H54 (cell line): ENCODE measurements at regions not wholly inside any gene's neighbourhood (a gene's known extent, or its start where the extent isn't known, plus 50 kb on each side); places are given as distances from the start of the nearest gene placed in this dataset.
A peak's percentile ranks its signal among the peaks of the same experiment; 100 is the strongest.
"Not testable (repeated sequence)": the region's sequence is repeated elsewhere in the genome, so short reads cannot be mapped to it uniquely, and the experiment has no call there.

Source experiments
- DNase-seq: peaks from one replicate; pipeline ENCODE4 v3.0.0; 2011; ENCODE audit warnings: low spot score, mixed read lengths; ENCODE audit not compliant: insufficient read length
- FAIRE-seq: peaks from 3 replicates; lab custom pipeline; 2011; peaks lifted over from hg19 to GRCh38; lab: Jason Lieb, UNC
- POLR2A ChIP-seq: IDR thresholded peaks from 2 replicates; pipeline ENCODE4 v1.6.1; 2011; ENCODE audit warnings: low read depth, mild to moderate bottlenecking, low read length

GRCh38 chr2:58607448-58607847 is 366.3 kb upstream of the FANCL start:
- no peak for DNase-seq
- FAIRE-seq, result no peak
- TF ChIP-seq POLR2A, result no peak

DNA sequence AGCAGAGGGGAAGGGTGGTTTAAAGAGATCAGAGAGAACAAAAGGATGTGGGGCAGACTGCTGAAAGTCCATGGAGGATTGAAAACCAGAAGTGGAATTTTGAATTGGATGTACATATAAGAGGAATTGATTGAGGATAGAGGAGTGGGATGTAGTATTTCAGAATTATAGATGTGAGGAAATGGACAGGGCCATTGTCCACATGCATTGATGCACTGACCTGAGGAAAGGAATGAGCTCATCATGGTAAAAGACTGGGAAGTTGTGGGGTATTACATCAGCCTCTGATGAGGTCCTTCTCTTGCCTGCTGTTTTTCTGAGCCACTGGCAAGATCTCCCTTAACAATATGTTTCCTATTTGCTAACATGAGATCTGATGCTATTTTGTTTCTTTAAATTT is 365.7 kb upstream of the FANCL start:
- DNase-seq, result no peak
- FAIRE-seq, result no peak
- TF ChIP-seq POLR2A, result no peak

GRCh38 chr2:58604096-58604495 is 363.0 kb upstream of the FANCL start:
- DNase-seq, result no peak
- FAIRE-seq, result no peak

DNA sequence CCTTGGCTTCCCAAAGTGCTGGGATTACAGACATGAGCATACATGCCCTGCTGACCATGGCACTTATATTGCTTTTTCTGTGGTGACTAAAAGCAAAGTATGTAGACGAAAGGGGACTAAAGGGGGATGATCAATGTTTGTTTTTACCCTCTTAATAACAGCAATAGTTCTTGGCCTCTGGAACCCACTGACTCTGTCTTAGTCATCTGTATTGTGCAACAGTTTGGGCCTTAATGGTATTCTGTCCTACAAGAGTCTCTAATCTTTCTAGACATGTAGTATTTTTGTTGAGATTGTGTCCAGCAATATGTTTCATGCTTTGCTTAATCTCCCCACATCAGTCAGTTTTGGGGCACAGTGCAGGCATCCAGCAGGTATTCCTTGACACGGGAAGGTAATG is 359.9 kb upstream of the FANCL start:
- no peak for TF ChIP-seq POLR2A
- no peak for FAIRE-seq
- no peak for DNase-seq

More at GRCh38 chr2:58604096-58604495, 363.0 kb upstream of the FANCL start:
- TF ChIP-seq POLR2A, result no peak

DNA sequence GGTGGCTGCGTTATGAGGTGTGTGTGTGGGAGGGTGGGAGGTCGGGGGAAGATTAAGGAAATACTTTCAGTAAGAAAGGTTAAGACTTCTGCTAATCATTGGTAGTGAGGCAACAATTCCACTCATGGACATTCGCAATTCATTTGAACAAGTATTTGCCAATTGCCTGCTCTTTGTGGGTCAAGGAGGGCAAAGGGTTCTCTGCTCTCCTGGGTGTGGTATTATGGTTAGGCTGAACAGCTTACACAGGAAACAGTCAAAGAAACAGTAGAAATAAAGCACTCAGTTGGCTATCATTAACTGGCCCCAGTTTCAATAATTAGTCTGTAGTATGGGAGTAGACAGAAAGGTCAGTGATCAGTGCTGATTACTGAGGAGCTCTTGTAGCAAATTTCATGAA is 357.0 kb upstream of the FANCL start:
- FAIRE-seq, result no peak
- DNase-seq, result no peak
- no peak for TF ChIP-seq POLR2A

GRCh38 chr2:58595714-58596113 is 354.6 kb upstream of the FANCL start:
- no peak for TF ChIP-seq POLR2A
- FAIRE-seq, result no peak
- no peak for DNase-seq

- TF ChIP-seq POLR2A, result no peak
- DNase-seq (no peak), FAIRE-seq (no peak)
Measured at GRCh38 chr2:58594762-58595161, 353.6 kb upstream of the FANCL start.

DNA sequence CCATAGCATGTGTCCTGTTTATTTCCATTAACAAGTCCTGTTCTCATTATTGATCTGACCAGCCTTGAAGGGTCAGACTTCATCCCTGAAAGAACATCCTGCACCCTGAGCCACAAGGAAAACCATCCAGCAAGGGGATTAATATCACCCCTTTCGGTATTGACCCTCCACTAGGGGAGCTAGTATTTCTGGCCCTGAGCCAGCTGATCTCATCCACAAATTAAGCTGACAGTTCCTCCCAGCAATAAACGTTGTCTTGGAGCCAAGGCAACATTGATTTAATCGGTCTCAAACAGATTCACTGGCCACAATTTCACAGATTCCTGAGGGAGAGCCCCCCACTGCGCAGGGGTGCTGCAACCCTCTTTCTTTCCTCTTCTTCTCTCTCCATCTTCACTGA is 353.1 kb upstream of the FANCL start:
- no peak for TF ChIP-seq POLR2A
- DNase-seq (peak; percentile 10), FAIRE-seq (no peak)

GRCh38 chr2:58586178-58586577 is 345.1 kb upstream of the FANCL start:
- not testable (repeated sequence) for FAIRE-seq, DNase-seq

DNA sequence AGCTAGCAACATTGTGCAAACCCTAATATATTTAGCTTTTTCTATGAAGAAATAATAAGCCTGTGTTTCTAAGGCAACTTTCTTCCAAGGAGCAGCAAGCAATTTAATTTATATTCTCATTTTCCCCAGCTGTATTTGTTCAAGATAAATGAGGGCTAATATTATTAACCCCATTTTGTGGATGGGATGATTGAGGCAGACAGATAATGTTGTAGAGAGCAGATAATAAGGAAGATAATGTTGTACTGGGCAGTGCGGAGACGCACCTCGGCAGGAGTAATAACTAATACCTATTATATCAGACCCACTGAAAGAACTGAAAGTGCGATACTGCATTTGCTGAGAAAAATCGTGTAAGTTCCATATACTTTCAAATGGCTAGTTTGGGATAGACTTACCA is 344.1 kb upstream of the FANCL start:
- TF ChIP-seq POLR2A, result no peak
- DNase-seq, result no peak
- FAIRE-seq, result no peak

DNA sequence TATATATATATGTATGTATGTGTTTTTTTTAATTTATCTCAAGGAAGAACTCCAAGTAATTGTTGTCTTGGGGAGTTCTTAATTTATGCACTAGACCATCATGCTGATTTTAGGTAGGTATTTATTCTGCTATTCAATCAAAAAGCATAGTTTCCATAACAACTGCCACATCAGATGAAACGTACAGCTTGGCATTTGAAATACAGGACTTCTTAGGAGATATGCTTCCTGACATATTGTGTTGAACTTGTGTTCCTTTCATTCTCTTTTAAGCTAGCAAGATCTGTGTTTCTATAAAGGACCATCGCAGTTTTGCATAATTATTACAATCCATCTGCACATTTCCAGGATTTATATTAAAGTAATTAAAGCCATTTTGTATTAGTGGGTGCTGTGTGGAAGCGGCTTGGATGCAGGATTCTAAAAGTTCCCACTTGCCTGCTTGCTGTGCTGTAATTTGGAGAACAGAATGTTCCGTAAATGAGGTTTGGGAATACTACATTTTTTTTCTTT is 343.5 kb upstream of the FANCL start:
- FAIRE-seq, result no peak

GRCh38 chr2:58578276-58578675 is 337.2 kb upstream of the FANCL start:
- DNase-seq (no peak), FAIRE-seq (no peak)
- TF ChIP-seq POLR2A, result no peak

More for the DNA sequence above, 343.5 kb upstream of the FANCL start:
- no peak for TF ChIP-seq POLR2A
- no peak for DNase-seq

DNA sequence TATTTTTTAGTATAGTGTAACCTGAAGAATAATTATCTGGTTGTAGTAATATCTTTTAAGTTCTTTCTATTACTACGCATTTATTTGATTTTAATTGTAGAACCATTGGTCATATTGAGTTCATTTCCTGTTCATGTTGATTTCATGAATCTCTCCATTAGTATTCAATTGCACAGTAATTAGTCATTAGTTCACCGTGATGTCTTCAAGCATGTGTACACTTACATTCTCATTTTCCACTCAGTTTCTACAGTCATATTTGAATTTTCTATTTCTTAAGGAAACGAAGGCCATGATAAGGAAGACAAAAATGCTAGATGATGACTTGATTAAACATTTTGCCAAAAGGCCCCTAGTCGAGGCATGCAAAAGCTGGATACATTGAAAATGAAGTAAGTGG is 333.7 kb upstream of the FANCL start:
- TF ChIP-seq POLR2A, result no peak
- FAIRE-seq (no peak), DNase-seq (no peak)

DNA sequence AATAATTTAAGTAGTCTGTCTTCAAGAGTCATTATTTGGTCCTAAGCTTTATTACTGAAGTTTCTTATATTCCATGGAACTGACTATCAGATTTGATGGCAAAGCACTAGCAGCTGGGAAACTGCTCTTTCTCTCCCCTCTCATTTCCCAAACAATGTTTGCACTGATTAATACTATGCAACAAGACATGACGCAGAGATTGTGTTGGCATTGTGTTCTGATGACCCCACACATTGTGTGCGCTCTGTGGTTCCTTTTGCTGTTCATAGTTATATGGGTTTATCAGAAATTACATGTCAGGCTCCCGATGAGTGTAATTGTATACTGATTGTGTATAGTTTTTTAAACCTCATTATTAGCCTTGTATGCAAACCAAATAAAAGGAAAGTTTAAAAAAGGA is 331.6 kb upstream of the FANCL start:
- FAIRE-seq (no peak), DNase-seq (no peak)
- TF ChIP-seq POLR2A, result no peak

GRCh38 chr2:58571181-58571852 is 330.2 kb upstream of the FANCL start:
- FAIRE-seq (peak; percentile 94), DNase-seq (peak; percentile 27)
- TF ChIP-seq POLR2A, result no peak
